HepG2 (cell line): ENCODE measurements at regions not wholly inside any gene's neighbourhood (a gene's known extent, or its start where the extent isn't known, plus 50 kb on each side); places are given as distances from the start of the nearest gene placed in this dataset.

Experiments
- ATAC-seq: fragments of 200-7000 bp; cut with Tn5 transposase; 3 replicates; pipeline ENCODE4 v1.9.1; 2020; ENCODE audit warnings: mild to moderate bottlenecking, moderate library complexity
- BruUV-seq: library from RNA; stranded (reverse); fragments of 400-500 nt; replicated peaks from 2 replicates; lab custom pipeline; 2021; lab: Mats Ljungman, UMichigan
- CTCF ChIA-PET: fragments of 300-600 bp; formaldehyde crosslinking; extraction: SDS; loops from one replicate; lab custom pipeline; 2021; ENCODE audit warnings: low total read pairs, inconsistent platforms, low intra/inter-chr PET ratio; lab: Yijun Ruan, JAX
- POLR2A ChIA-PET: fragments of 350-600 bp; sonication (Branson Sonifier 250); formaldehyde crosslinking; loops from one replicate; lab custom pipeline; 2020; ENCODE audit warnings: antibody characterized with exemption, inconsistent platforms; lab: Yijun Ruan, JAX
- DNase-seq: peaks from one replicate; pipeline ENCODE4 v3.0.0-alpha.2; 2015; ENCODE audit warnings: low spot score
- FAIRE-seq: peaks from 3 replicates; lab custom pipeline; 2011; peaks lifted over from hg19 to GRCh38; lab: Jason Lieb, UNC
- H2AFZ ChIP-seq: one replicate; pipeline ENCODE4 v1.6.1; 2011; ENCODE audit warnings: low read length, inconsistent platforms
- H3K27ac ChIP-seq: fragments of 300-600 bp; 3 replicates; pipeline ENCODE4 v1.8.0; 2011; ENCODE audit warnings: mixed run types, mild to moderate bottlenecking, mixed read lengths, low read length, inconsistent platforms; ENCODE audit not compliant: insufficient read depth; ENCODE audit errors: extremely low read length
- H3K27me3 ChIP-seq, 2 experiments: fragments of 200-600 bp in 1 of 2; 2 replicates in 1 of 2; 3 replicates in 1 of 2; pipeline versions ENCODE4 v1.6.0 to v1.8.0; 2011; ENCODE audit warnings: low read length in 2 of 2, mild to moderate bottlenecking in 2 of 2, moderate library complexity in 2 of 2, inconsistent platforms in 1 of 2; ENCODE audit not compliant: insufficient read depth in 2 of 2, control insufficient read depth in 1 of 2
- H3K36me3 ChIP-seq, 2 experiments: fragments of 200-600 bp in 1 of 2; replicated peaks in 1 of 2; 2 replicates in 1 of 2; 3 replicates in 1 of 2; pipeline versions ENCODE4 v1.5.1 to v1.8.0; 2011; ENCODE audit warnings: low read length in 2 of 2, inconsistent platforms in 1 of 2; ENCODE audit not compliant: insufficient read depth in 2 of 2, control insufficient read depth in 1 of 2
- H3K4me1 ChIP-seq: 2 replicates; pipeline ENCODE4 v1.5.1; 2012; ENCODE audit warnings: low read length, inconsistent platforms; ENCODE audit not compliant: insufficient read depth
- H3K4me2 ChIP-seq: 2 replicates; pipeline ENCODE4 v1.6.0; 2011; ENCODE audit warnings: low read depth, low read length, inconsistent platforms
- H3K4me3 ChIP-seq, 3 experiments: fragments of 200-600 bp in 1 of 3; sonication (generic), shearing (Covaris generic) in 1 of 3; replicated peaks in 1 of 3; 2 replicates each; pipeline ENCODE4 v1.5.1; 2011 to 2016; ENCODE audit warnings: low read length in 3 of 3, inconsistent platforms in 2 of 3, low read depth in 2 of 3, mild to moderate bottlenecking in 2 of 3, control low read depth in 1 of 3, mixed read lengths in 1 of 3; ENCODE audit not compliant: insufficient read depth in 1 of 3
- H3K79me2 ChIP-seq: one replicate; pipeline ENCODE4 v1.6.1; 2011; ENCODE audit warnings: low read length, inconsistent platforms; ENCODE audit not compliant: insufficient read depth
- H3K9ac ChIP-seq: 2 replicates; pipeline ENCODE4 v1.6.0; 2011; ENCODE audit warnings: mild to moderate bottlenecking, low read depth, low read length, inconsistent platforms; ENCODE audit not compliant: insufficient read depth
- H3K9me3 ChIP-seq: 2 replicates; pipeline ENCODE4 v1.5.1; 2012; ENCODE audit warnings: mild to moderate bottlenecking, low read length
- H4K20me1 ChIP-seq: 2 replicates; pipeline ENCODE4 v1.6.0; 2011; ENCODE audit warnings: inconsistent platforms, mild to moderate bottlenecking, low read length, moderate library complexity; ENCODE audit not compliant: insufficient read depth
- CCAR2 ChIP-seq: fragments of 200-400 bp; formaldehyde crosslinking; optimal IDR thresholded peaks from 2 replicates; pipeline ENCODE3; 2018; ENCODE audit warnings: low read depth, mild to moderate bottlenecking, low read length, moderate library complexity
- CEBPZ ChIP-seq: IDR thresholded peaks from 2 replicates; pipeline ENCODE4 v1.6.1; 2012; ENCODE audit warnings: low read length, improper control_type of control experiment
- KAT2B ChIP-seq: fragments of 150-350 bp; IDR thresholded peaks from 2 replicates; pipeline ENCODE4 v1.6.1; 2014; ENCODE audit warnings: low read depth, low read length, borderline replicate concordance
- MBNL3 ChIP-seq: fragments of 250-450 bp; sonication (Bioruptor Pico); conservative IDR thresholded peaks from 2 replicates; pipeline ENCODE4 v1.8.0; 2022; ENCODE audit warnings: mild to moderate bottlenecking, inconsistent platforms
- MXD3 ChIP-seq: IDR thresholded peaks from 2 replicates; pipeline ENCODE4 v1.6.1; 2016; ENCODE audit warnings: mild to moderate bottlenecking, missing biosample characterization, missing genetic modification reagents
- PHB2 ChIP-seq: fragments of 450-650 bp; IDR thresholded peaks from 2 replicates; pipeline ENCODE4 v1.6.1; 2018; ENCODE audit not compliant: partially characterized antibody
- RXRB ChIP-seq: IDR thresholded peaks from 2 replicates; pipeline ENCODE4 v1.6.1; 2016; ENCODE audit warnings: borderline replicate concordance, missing genetic modification reagents, missing compliant biosample characterization
- TBX2 ChIP-seq: sonication (generic); formaldehyde crosslinking; IDR thresholded peaks from 2 replicates; pipeline ENCODE4 v1.5.0; 2020; ENCODE audit warnings: missing genetic modification reagents, mild to moderate bottlenecking, borderline replicate concordance
- ZNF350 ChIP-seq: sonication (generic); formaldehyde crosslinking; IDR thresholded peaks from 2 replicates; pipeline ENCODE4 v1.4.0; 2020; ENCODE audit warnings: mild to moderate bottlenecking, low read depth, missing genetic modification reagents, borderline replicate concordance
- ZNF660 ChIP-seq: sonication (generic); formaldehyde crosslinking; IDR thresholded peaks from 2 replicates; pipeline ENCODE4 v1.5.1; 2020; ENCODE audit warnings: mild to moderate bottlenecking, low read depth, missing genetic modification reagents, borderline replicate concordance
- WGBS: methylation state at CpG from one replicate; pipeline ENCODE4 v1.1.6; 2017; ENCODE audit warnings: low lambda C conversion rate; 5-methylcytosine and 5-hydroxymethylcytosine counted together
- in situ Hi-C: cut with HindIII; loops from 2 replicates; pipeline ENCODE4 v1.10.0; 2017; ENCODE audit warnings: low pct_unique_long_range_greater_than_20kb; ENCODE audit not compliant: extremely low pct_ligation_motif_present
- intact Hi-C: fragments of 100-400 bp; cut with micrococcal nuclease; formaldehyde crosslinking; loops from one replicate; pipeline ENCODE4 v1.10.0; 2022; ENCODE audit not compliant: unreplicated experiment

GRCh38 chr2:122562775-122563174, 807.3 kb downstream of the TSN start:
- ChIA-PET CTCF (no interaction called here), POLR2A (no interaction called here)
- ATAC-seq, result no peak
- H3K9ac ChIP-seq, result no peak overlapping the region
- no peak overlapping the region for H3K27ac ChIP-seq
- in situ Hi-C loops (no loop called here), intact Hi-C loops (no loop called here)
- no peak for DNase-seq
- no peaks in the 10 kb centered on the region for H3K4me1 ChIP-seq
- no peaks in the 10 kb centered on the region for H3K79me2 ChIP-seq
- H3K9me3 ChIP-seq, result peaks cover 11% of the 10 kb centered on the region; the same call in 1 of the 2 replicates
- H4K20me1 ChIP-seq, result no peaks in the 10 kb centered on the region
- no peak for FAIRE-seq
- BruUV-seq, result no TSS peak
- WGBS, result 3% methylated on average over 1 of the region's 1 CpG
- H3K4me3 ChIP-seq, result no peak overlapping the region
- no peak overlapping the region for H2AFZ ChIP-seq
- TF ChIP-seq CCAR2 (no peak), ZNF660 (CRISPR knock-in tag) (no peak), ZNF350 (CRISPR knock-in tag) (no peak)
- H3K4me2 ChIP-seq, result no peak overlapping the region
- no peaks in the 10 kb centered on the region for H3K27me3 ChIP-seq
- no peaks in the 10 kb centered on the region for H3K36me3 ChIP-seq

- no peak overlapping the region for H3K4me2 ChIP-seq
- no peak for FAIRE-seq
- CTCF ChIA-PET, result no interaction called here
These were observed 808.3 kb downstream of the TSN start for GRCh38 chr2:122563781-122564180.

More at GRCh38 chr2:122563781-122564180, 808.3 kb downstream of the TSN start:
- Histone ChIP-seq H3K79me2 (no peaks in the 10 kb centered on the region), H3K9ac (no peak overlapping the region), H4K20me1 (no peaks in the 10 kb centered on the region), H2AFZ (no peak overlapping the region), H3K27ac (no peak overlapping the region), H3K4me1 (no peaks in the 10 kb centered on the region), H3K9me3 (peaks cover 13% of the 10 kb centered on the region), H3K27me3 (no peaks in the 10 kb centered on the region), H3K36me3 (no peaks in the 10 kb centered on the region), H3K4me3 (no peak overlapping the region)
- intact Hi-C loops (no loop called here), in situ Hi-C loops (no loop called here)
- 0% methylated on average over 2 of the region's 2 CpGs for WGBS
- no TSS peak for BruUV-seq
- TF ChIP-seq KAT2B, result no peak
- no peak for TF ChIP-seq MBNL3 (CRISPR knock-in tag)
- no peak for TF ChIP-seq MXD3 (CRISPR knock-in tag)
- no peak for TF ChIP-seq PHB2
- TF ChIP-seq CEBPZ, result no peak
- TF ChIP-seq RXRB (CRISPR knock-in tag), result no peak
- no peak for TF ChIP-seq TBX2 (CRISPR knock-in tag)
- ATAC-seq (no peak), DNase-seq (no peak)
- POLR2A ChIA-PET, result no interaction called here
